Mesenchymal stem cell (in vitro differentiated cells and primary cell): ENCODE measurements at regions not wholly inside any gene's neighbourhood (a gene's known extent, or its start where the extent isn't known, plus 50 kb on each side); places are given as distances from the start of the nearest gene placed in this dataset.

ENCODE experiments used
- DNase-seq: peaks from one replicate; pipeline ENCODE4 v3.0.0-alpha.2; 2013
- H2AFZ ChIP-seq: one replicate; pipeline ENCODE4 v1.6.1; 2013; ENCODE audit warnings: low read depth, mild to moderate bottlenecking, control low read depth, inconsistent platforms, low read length, moderate library complexity
- H2AK5ac ChIP-seq: 2 replicates; pipeline ENCODE4 v1.6.1; 2013; ENCODE audit warnings: low read length, moderate library complexity, mild to moderate bottlenecking, inconsistent platforms; ENCODE audit not compliant: severe bottlenecking
- H2BK120ac ChIP-seq: one replicate; pipeline ENCODE4 v1.6.1; 2013; ENCODE audit warnings: low read depth, mild to moderate bottlenecking, inconsistent platforms, low read length, moderate library complexity
- H2BK12ac ChIP-seq, 2 experiments: one replicate each; pipeline ENCODE4 v1.6.1; 2013; ENCODE audit warnings: inconsistent platforms in 2 of 2, low read length in 2 of 2, mild to moderate bottlenecking in 2 of 2, moderate library complexity in 2 of 2, control low read depth in 1 of 2
- H2BK15ac ChIP-seq: one replicate; pipeline ENCODE4 v1.6.1; 2013; ENCODE audit warnings: mild to moderate bottlenecking, low read depth, inconsistent platforms; ENCODE audit not compliant: poor library complexity, severe bottlenecking
- H2BK5ac ChIP-seq: 2 replicates; pipeline ENCODE4 v1.6.1; 2013; ENCODE audit warnings: low read depth, mild to moderate bottlenecking, low read length, control low read depth, inconsistent platforms; ENCODE audit not compliant: poor library complexity, severe bottlenecking
- H3K14ac ChIP-seq, 2 experiments: one replicate each; pipeline ENCODE4 v1.6.1; 2013; ENCODE audit warnings: inconsistent platforms in 2 of 2, low read length in 2 of 2, control low read depth in 1 of 2, mild to moderate bottlenecking in 1 of 2, moderate library complexity in 1 of 2
- H3K18ac ChIP-seq, 2 experiments: one replicate each; pipeline ENCODE4 v1.6.1; 2013; ENCODE audit warnings: inconsistent platforms in 2 of 2, low read length in 2 of 2, control low read depth in 1 of 2, low read depth in 1 of 2, mild to moderate bottlenecking in 1 of 2
- H3K23ac ChIP-seq, 2 experiments: one replicate each; pipeline ENCODE4 v1.6.1; 2013; ENCODE audit warnings: inconsistent platforms in 2 of 2, low read length in 2 of 2, mild to moderate bottlenecking in 2 of 2, moderate library complexity in 2 of 2, control low read depth in 1 of 2
- H3K27ac ChIP-seq: 2 replicates; pipeline ENCODE4 v1.5.1; 2013; ENCODE audit warnings: mild to moderate bottlenecking, moderate library complexity, low read length, control low read depth, inconsistent platforms; ENCODE audit not compliant: poor library complexity, severe bottlenecking
- H3K27me3 ChIP-seq, 2 experiments: 2 replicates each; pipeline versions ENCODE4 v1.6.1 to v1.7.0; 2013; ENCODE audit warnings: low read length in 2 of 2, mild to moderate bottlenecking in 2 of 2, moderate library complexity in 2 of 2, control low read depth in 1 of 2, inconsistent platforms in 1 of 2; ENCODE audit not compliant: control insufficient read depth in 1 of 2, insufficient read depth in 1 of 2
- H3K36me3 ChIP-seq, 2 experiments: 2 replicates each; pipeline versions ENCODE4 v1.6.1 to v1.7.0; 2013; ENCODE audit warnings: low read length in 2 of 2, control low read depth in 1 of 2, inconsistent platforms in 1 of 2, low read depth in 1 of 2, mild to moderate bottlenecking in 1 of 2; ENCODE audit not compliant: insufficient read depth in 2 of 2, control insufficient read depth in 1 of 2
- H3K4ac ChIP-seq, 2 experiments: one replicate each; pipeline ENCODE4 v1.6.1; 2013; ENCODE audit warnings: inconsistent platforms in 2 of 2, low read length in 2 of 2, mild to moderate bottlenecking in 2 of 2, moderate library complexity in 2 of 2, control low read depth in 1 of 2, low read depth in 1 of 2
- H3K4me1 ChIP-seq: 2 replicates; pipeline ENCODE4 v1.6.1; 2013; ENCODE audit warnings: low read depth, low read length, control low read depth; ENCODE audit not compliant: control insufficient read depth, insufficient read depth
- H3K4me2 ChIP-seq: 2 replicates; pipeline ENCODE4 v1.6.1; 2013; ENCODE audit warnings: low read length, mild to moderate bottlenecking, inconsistent platforms; ENCODE audit not compliant: poor library complexity, severe bottlenecking
- H3K4me3 ChIP-seq, 2 experiments: 2 replicates each; pipeline versions ENCODE4 v1.5.1 to v1.7.0; 2013; ENCODE audit warnings: low read length in 2 of 2, mild to moderate bottlenecking in 2 of 2, control low read depth in 1 of 2, low read depth in 1 of 2; ENCODE audit not compliant: insufficient read depth in 1 of 2
- H3K79me1 ChIP-seq: replicated peaks from 2 replicates; pipeline ENCODE4 v1.6.1; 2013; ENCODE audit warnings: mild to moderate bottlenecking, control low read depth, low read length, inconsistent platforms; ENCODE audit not compliant: poor library complexity, severe bottlenecking
- H3K9ac ChIP-seq: 2 replicates; pipeline ENCODE4 v1.7.0; 2013; ENCODE audit warnings: mild to moderate bottlenecking, low read length, moderate library complexity
- H3K9me3 ChIP-seq: 2 replicates; pipeline ENCODE4 v1.7.0; 2013; ENCODE audit warnings: mild to moderate bottlenecking, low read length; ENCODE audit not compliant: control insufficient read depth
- H4K8ac ChIP-seq: one replicate; pipeline ENCODE4 v1.6.1; 2013; ENCODE audit warnings: inconsistent platforms, mild to moderate bottlenecking, low read length, moderate library complexity
- H4K91ac ChIP-seq: one replicate; pipeline ENCODE4 v1.6.1; 2013; ENCODE audit warnings: mild to moderate bottlenecking, low read length, inconsistent platforms
- WGBS: methylation state at CpG from one replicate; pipeline ENCODE4 v1.1.7; 2013; ENCODE audit warnings: mixed read lengths; 5-methylcytosine and 5-hydroxymethylcytosine counted together

DNA sequence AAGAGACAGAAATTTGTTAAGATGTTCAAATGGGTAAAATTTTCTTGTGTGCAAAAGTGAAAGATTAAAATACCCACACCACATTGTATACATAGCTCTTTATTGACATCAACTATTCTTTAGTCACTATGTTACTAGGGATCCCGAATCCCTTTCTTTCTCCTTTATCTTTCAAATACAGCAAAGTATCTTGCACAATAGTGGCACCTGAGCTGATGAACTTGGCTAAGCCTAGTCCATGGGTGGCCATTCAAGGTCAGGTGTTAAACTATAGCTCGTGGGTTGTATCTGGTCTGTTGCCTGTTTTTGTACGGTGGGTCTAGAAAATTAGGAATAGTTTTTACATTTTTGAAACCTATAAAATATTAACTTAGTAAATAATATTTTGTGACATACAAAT is 210.9 kb downstream of the SLITRK6 start:
- Histone ChIP-seq H2BK12ac (no peak overlapping the region), H4K91ac (no peak overlapping the region), H3K14ac (no peak overlapping the region), H2AFZ (no peak overlapping the region), H2BK15ac (no peak overlapping the region), H3K4me1 (no peaks in the 10 kb centered on the region), H3K4me3 (no peak overlapping the region), H3K9ac (no peak overlapping the region), H3K36me3 (no peaks in the 10 kb centered on the region), H3K27me3 (no peaks in the 10 kb centered on the region), H3K27ac (no peak overlapping the region), H3K9me3 (no peaks in the 10 kb centered on the region), H3K4me2 (no peak overlapping the region), H2BK5ac (no peak overlapping the region), H3K4ac (peak overlapping the region in 1 of 2 experiments; percentile 41), H2AK5ac (no peak overlapping the region), H2BK120ac (no peak overlapping the region), H3K23ac (no peak overlapping the region), H3K79me1 (no peaks in the 10 kb centered on the region), H4K8ac (no peak overlapping the region), H3K18ac (no peak overlapping the region)
- DNase-seq = no peak
- WGBS = 100% methylated on average over 1 of the region's 3 CpGs

DNA sequence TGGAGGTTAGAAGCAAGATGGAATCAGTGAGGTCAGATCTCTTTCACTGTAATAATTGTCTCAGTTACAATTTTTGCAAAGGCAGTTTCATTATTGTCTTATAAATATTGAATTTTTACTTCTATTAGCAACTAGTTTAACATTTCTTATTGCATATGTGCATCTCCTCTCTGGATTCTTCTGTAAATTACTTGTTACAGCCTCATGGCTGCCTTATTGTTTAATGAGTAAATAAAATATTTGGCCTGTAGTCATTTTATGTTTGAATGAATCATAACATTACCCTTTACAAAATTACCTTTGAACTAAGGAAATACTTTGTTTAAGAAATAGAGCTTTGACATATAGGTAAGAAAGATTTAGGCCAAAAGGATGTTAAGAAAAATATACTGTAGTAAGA is 212.4 kb downstream of the SLITRK6 start:
- no peaks in the 10 kb centered on the region for H3K4me1 ChIP-seq
- H4K8ac ChIP-seq = no peak overlapping the region
- no peaks in the 10 kb centered on the region for H3K79me1 ChIP-seq
- no peak overlapping the region for H3K18ac ChIP-seq
- no peak overlapping the region for H3K4me2 ChIP-seq
- no peak overlapping the region for H2AK5ac ChIP-seq
- H3K4ac ChIP-seq = no peak overlapping the region
- H3K9ac ChIP-seq = no peak overlapping the region
- no peak for DNase-seq
- H3K36me3 ChIP-seq = no peaks in the 10 kb centered on the region
- H4K91ac ChIP-seq = no peak overlapping the region
- no peak overlapping the region for H2AFZ ChIP-seq
- H3K27me3 ChIP-seq = no peaks in the 10 kb centered on the region
- H2BK15ac ChIP-seq = no peak overlapping the region
- no peak overlapping the region for H2BK120ac ChIP-seq
- H3K27ac ChIP-seq = no peak overlapping the region
- no peak overlapping the region for H2BK12ac ChIP-seq
- H3K23ac ChIP-seq = no peak overlapping the region
- H3K4me3 ChIP-seq = no peak overlapping the region
- no peaks in the 10 kb centered on the region for H3K9me3 ChIP-seq
- H2BK5ac ChIP-seq = no peak overlapping the region
- H3K14ac ChIP-seq = no peak overlapping the region

DNA sequence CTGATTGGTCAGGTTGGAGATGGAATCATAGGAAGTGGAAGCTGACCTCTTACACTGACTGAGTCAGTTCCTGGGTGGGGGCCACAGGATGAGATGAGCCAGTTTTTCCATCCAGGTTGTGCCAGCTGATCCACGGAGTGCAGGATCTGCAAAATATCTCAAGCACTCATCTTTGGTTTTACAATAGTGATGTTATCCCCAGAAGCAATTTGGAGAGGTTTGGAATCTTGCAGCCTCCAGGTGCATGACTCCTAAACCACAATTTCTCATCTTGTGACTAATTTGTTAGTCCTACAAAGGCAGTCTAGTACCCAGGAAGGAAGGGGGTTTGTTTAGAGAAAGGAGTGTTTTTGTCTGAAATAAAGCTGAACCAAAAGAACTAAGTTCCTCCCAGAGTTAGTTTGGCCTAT is 212.8 kb downstream of the SLITRK6 start:
- no peak overlapping the region for H3K9ac ChIP-seq
- no peak overlapping the region for H2BK120ac ChIP-seq
- no CpG with 5 or more reads among the region's 1 CpG for WGBS
- H3K23ac ChIP-seq = no peak overlapping the region
- H3K4me2 ChIP-seq = no peak overlapping the region
- H2BK15ac ChIP-seq = no peak overlapping the region
- H3K27ac ChIP-seq = no peak overlapping the region
- H4K91ac ChIP-seq = no peak overlapping the region
- H3K79me1 ChIP-seq = no peaks in the 10 kb centered on the region
- no peak overlapping the region for H3K14ac ChIP-seq
- H4K8ac ChIP-seq = no peak overlapping the region
- no peaks in the 10 kb centered on the region for H3K9me3 ChIP-seq
- no peaks in the 10 kb centered on the region for H3K27me3 ChIP-seq
- no peak overlapping the region for H2BK12ac ChIP-seq
- H3K18ac ChIP-seq = no peak overlapping the region
- H3K4me3 ChIP-seq = no peak overlapping the region
- no peak overlapping the region for H3K4ac ChIP-seq
- peak; percentile 69 for DNase-seq
- H2AFZ ChIP-seq = no peak overlapping the region
- H2BK5ac ChIP-seq = no peak overlapping the region
- H3K4me1 ChIP-seq = no peaks in the 10 kb centered on the region
- no peaks in the 10 kb centered on the region for H3K36me3 ChIP-seq
- H2AK5ac ChIP-seq = no peak overlapping the region

DNA sequence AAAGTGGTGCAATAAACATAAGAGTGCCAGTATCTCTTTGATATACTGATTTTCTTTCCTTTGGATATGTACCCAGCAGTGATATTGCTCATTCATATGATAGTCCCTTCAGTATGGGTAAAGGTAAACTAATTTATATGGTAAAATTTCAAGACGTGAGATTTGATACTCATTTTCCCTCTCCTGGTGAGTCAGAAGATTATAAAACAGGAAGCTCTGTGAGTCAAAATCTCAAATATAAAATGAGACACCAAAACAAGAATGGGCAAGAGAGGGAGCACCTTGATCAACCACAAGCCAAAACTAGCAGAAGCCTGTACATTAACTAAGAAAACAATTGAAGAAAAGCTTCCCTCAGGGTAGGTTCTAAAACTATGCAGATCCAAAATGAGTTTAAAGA is 216.3 kb downstream of the SLITRK6 start:
- H3K14ac ChIP-seq = no peak overlapping the region
- no peak overlapping the region for H3K4me3 ChIP-seq
- H2BK5ac ChIP-seq = no peak overlapping the region
- no peak overlapping the region for H3K18ac ChIP-seq
- no peak overlapping the region for H3K4ac ChIP-seq
- H3K9me3 ChIP-seq = no peaks in the 10 kb centered on the region
- no peak for DNase-seq
- no peak overlapping the region for H4K91ac ChIP-seq
- WGBS = no CpG with 5 or more reads among the region's 1 CpG
- H3K27me3 ChIP-seq = no peaks in the 10 kb centered on the region
- no peak overlapping the region for H3K23ac ChIP-seq
- no peak overlapping the region for H3K9ac ChIP-seq
- H2AFZ ChIP-seq = no peak overlapping the region
- H2BK120ac ChIP-seq = no peak overlapping the region
- H3K4me1 ChIP-seq = no peaks in the 10 kb centered on the region
- no peaks in the 10 kb centered on the region for H3K79me1 ChIP-seq
- no peaks in the 10 kb centered on the region for H3K36me3 ChIP-seq
- H4K8ac ChIP-seq = no peak overlapping the region
- H2BK12ac ChIP-seq = no peak overlapping the region
- H3K27ac ChIP-seq = no peak overlapping the region
- H2BK15ac ChIP-seq = no peak overlapping the region
- H3K4me2 ChIP-seq = no peak overlapping the region
- no peak overlapping the region for H2AK5ac ChIP-seq
